Right atrium auricular region (tissue), 2 donors: ENCODE measurements at regions not wholly inside any gene's neighbourhood (a gene's known extent, or its start where the extent isn't known, plus 50 kb on each side); places are given as distances from the start of the nearest gene placed in this dataset.

Experiments
- DNase-seq: peaks from one replicate; pipeline ENCODE4 v3.0.0-alpha.2; 2019; ENCODE audit warnings: low spot score
- H3K27ac ChIP-seq, 2 donors: fragments of 200-600 bp; sonication (generic); 1 replicate in 1 of 2; 2 replicates in 1 of 2; pipeline ENCODE4 v1.5.1; 2016 to 2019
- H3K27me3 ChIP-seq, 2 donors: fragments of 200-600 bp; sonication (generic); one replicate each; pipeline versions ENCODE4 v1.5.1 to v1.6.0; 2017 to 2019
- H3K36me3 ChIP-seq: fragments of 200-600 bp; sonication (generic); one replicate; pipeline ENCODE4 v1.5.1; 2016
- H3K4me1 ChIP-seq, 2 donors: fragments of 200-600 bp; sonication (generic); one replicate each; pipeline versions ENCODE4 v1.5.1 to v1.6.0; 2017 to 2019
- H3K4me3 ChIP-seq, 2 donors: fragments of 200-600 bp; sonication (generic); 1 replicate in 1 of 2; 2 replicates in 1 of 2; pipeline ENCODE4 v1.5.1; 2017 to 2019; ENCODE audit warnings: mild to moderate bottlenecking in 1 of 2, moderate library complexity in 1 of 2
- H3K9me3 ChIP-seq, 2 donors: fragments of 200-600 bp; sonication (generic); one replicate each; pipeline ENCODE4 v1.5.1; 2019
- TF ChIP-seq, protein P1 (sequence below), 2 donors: fragments of 200-600 bp; sonication (generic); IDR thresholded peaks; one replicate each; pipeline ENCODE4 v1.5.1; 2019; ENCODE audit warnings: antibody characterized with exemption in 2 of 2

DNA sequence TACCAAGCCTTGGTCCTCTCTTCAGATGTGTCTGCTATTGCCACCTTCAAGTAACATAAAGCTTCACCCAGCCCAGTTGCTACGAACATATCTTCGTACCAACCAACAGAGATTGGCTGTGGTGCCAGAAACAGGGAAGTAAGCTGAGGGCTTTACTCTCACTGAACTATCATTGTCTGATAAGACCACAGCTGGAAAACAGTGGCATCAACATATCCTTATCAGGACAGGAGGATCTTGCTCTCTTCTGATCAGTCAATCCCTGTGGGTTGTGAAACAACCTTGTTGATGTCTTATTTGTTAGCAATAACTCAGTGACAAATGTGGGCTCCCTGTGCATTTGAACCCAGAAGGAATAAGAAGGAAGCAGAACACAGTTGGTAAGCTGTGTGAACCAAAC, 446.3 kb upstream of the MAF start:
- TF ChIP-seq, protein P1, sequence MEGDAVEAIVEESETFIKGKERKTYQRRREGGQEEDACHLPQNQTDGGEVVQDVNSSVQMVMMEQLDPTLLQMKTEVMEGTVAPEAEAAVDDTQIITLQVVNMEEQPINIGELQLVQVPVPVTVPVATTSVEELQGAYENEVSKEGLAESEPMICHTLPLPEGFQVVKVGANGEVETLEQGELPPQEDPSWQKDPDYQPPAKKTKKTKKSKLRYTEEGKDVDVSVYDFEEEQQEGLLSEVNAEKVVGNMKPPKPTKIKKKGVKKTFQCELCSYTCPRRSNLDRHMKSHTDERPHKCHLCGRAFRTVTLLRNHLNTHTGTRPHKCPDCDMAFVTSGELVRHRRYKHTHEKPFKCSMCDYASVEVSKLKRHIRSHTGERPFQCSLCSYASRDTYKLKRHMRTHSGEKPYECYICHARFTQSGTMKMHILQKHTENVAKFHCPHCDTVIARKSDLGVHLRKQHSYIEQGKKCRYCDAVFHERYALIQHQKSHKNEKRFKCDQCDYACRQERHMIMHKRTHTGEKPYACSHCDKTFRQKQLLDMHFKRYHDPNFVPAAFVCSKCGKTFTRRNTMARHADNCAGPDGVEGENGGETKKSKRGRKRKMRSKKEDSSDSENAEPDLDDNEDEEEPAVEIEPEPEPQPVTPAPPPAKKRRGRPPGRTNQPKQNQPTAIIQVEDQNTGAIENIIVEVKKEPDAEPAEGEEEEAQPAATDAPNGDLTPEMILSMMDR (IDR thresholded peaks at IDR 0.05), result no peak
- Histone ChIP-seq H3K27ac (no peak overlapping the region), H3K36me3 (no peaks in the 10 kb centered on the region), H3K4me1 (peaks cover 0 to 3% of the 10 kb centered on the region in 2 donors), H3K4me3 (no peak overlapping the region), H3K27me3 (no peaks in the 10 kb centered on the region), H3K9me3 (no peaks in the 10 kb centered on the region)
- no peak for DNase-seq

DNA sequence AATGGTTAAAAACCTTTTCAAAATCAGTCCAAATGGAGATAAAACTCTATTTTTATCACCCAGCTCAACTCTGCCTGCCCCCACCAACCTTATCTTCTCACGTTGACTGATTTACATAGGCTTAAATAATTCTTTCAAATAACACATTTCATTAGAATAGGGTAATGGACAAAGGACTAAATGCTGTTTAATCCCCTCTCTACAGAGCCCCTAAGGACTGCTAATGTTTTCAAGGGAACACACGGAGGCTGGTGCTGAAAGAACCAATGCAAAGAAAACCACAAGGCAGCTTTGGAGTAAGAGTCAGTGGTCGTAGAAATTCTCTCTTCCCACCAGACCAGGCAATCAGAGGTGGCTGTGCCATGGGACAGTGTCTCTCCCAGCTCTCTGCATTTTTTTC, 445.7 kb upstream of the MAF start:
- no peak overlapping the region for H3K4me3 ChIP-seq

DNA sequence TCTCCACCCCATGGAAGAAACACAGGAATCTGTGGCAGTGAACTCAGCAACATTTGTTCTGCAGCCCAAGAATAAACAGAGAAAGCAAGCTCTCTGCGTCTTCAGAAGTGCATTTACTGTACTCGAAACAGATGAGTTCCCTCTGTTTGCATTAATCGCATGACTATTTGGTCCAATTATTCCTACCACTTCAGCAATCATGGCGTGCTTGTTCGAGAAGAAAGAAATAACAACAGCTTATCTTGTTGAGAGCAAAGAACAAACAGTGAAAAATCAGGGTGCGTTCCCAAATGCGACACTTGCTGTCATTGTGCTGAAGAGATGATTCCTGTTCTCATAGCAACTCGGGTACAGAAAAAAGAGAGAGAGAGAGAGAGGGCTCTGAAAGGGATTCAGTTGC, 445.3 kb upstream of the MAF start:
- no peaks in the 10 kb centered on the region for H3K9me3 ChIP-seq
- no peak for DNase-seq
- no peaks in the 10 kb centered on the region for H3K36me3 ChIP-seq
- no peak overlapping the region for H3K4me3 ChIP-seq
- H3K4me1 ChIP-seq, result peaks cover 0 to 3% of the 10 kb centered on the region in 2 donors
- no peaks in the 10 kb centered on the region for H3K27me3 ChIP-seq
- H3K27ac ChIP-seq, result no peak overlapping the region
- TF ChIP-seq, protein P1 (IDR thresholded peaks at IDR 0.05), result no peak

More for the DNA sequence above, 445.7 kb upstream of the MAF start:
- Histone ChIP-seq H3K27ac (no peak overlapping the region), H3K27me3 (no peaks in the 10 kb centered on the region), H3K36me3 (no peaks in the 10 kb centered on the region), H3K4me1 (peaks cover 0 to 3% of the 10 kb centered on the region in 2 donors), H3K9me3 (no peaks in the 10 kb centered on the region)
- DNase-seq, result no peak
- TF ChIP-seq, protein P1 (IDR thresholded peaks at IDR 0.05), result no peak

DNA sequence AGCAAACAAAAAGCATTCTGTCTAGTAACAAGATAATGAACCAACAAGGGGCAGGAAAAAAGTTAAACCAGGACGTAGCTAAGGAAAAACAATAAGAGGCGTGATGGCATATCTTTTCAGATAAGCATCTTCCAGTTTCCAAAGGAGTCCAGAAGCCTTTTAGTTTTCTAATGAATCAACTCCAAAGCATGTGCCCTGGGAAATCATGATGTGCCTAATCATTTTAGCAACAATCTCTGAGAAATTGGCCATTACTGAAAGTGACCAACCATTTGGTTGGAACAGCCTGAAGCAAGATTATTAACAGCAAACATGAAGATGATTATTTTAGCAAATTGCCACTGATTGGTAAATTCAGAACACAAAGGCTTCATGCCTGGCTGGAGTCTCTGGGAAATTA, 440.9 kb upstream of the MAF start:
- peaks cover 0 to 3% of the 10 kb centered on the region in 2 donors for H3K4me1 ChIP-seq
- no peak overlapping the region for H3K27ac ChIP-seq
- DNase-seq, result no peak
- no peaks in the 10 kb centered on the region for H3K36me3 ChIP-seq
- H3K9me3 ChIP-seq, result no peaks in the 10 kb centered on the region
- TF ChIP-seq, protein P1 (IDR thresholded peaks at IDR 0.05), result no peak
- no peaks in the 10 kb centered on the region for H3K27me3 ChIP-seq
- no peak overlapping the region for H3K4me3 ChIP-seq

DNA sequence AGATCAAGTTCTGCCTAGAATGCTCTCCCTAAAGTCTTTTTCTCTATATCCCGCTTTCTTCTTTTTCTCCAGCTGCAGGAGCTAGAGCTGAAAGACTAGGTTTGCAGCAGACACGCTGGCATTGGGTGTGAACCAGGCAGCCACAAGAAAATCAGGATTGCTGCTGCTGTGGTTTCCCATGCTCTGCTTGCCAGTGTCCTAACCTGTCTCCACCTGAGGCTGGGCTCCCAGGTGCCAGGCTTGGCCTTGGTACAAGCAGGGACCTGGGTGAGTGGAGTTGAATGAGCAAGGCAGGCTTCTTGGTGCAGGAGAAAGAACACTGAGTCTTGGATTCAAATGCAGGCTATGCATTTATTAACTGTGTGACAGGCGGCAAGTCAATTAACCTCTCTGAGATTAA, 440.3 kb upstream of the MAF start:
- H3K36me3 ChIP-seq, result no peaks in the 10 kb centered on the region
- H3K27me3 ChIP-seq, result no peaks in the 10 kb centered on the region
- no peak overlapping the region for H3K4me3 ChIP-seq
- peaks cover 0 to 2% of the 10 kb centered on the region in 2 donors for H3K4me1 ChIP-seq
- no peaks in the 10 kb centered on the region for H3K9me3 ChIP-seq
- no peak overlapping the region for H3K27ac ChIP-seq
- TF ChIP-seq, protein P1 (IDR thresholded peaks at IDR 0.05), result no peak
- no peak for DNase-seq

DNA sequence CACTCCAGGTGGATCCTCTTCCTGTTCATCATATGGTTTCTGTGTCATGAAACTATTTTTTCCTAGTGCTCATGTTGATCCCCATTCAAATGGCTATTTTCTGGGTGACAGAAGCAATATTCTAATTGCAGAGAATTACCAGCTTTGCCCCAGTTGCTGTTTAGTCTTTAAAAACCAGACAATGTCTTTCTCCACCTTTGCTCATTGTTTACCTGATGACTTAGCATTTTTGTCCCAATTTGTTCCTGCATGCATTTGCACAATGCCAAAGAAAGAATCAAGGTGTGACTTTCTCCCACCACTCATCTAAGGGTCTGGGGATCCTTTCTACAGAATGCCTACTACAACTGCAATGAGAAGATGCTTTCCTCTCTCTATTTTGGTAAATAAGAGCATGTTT, 439.9 kb upstream of the MAF start:
- Histone ChIP-seq H3K36me3 (no peaks in the 10 kb centered on the region), H3K9me3 (no peaks in the 10 kb centered on the region), H3K4me1 (no peaks in the 10 kb centered on the region), H3K27ac (no peak overlapping the region), H3K4me3 (no peak overlapping the region), H3K27me3 (no peaks in the 10 kb centered on the region)
- TF ChIP-seq, protein P1 (IDR thresholded peaks at IDR 0.05), result no peak
- no peak for DNase-seq
